OCI-LY3 (cell line): ENCODE measurements at regions not wholly inside any gene's neighbourhood (a gene's known extent, or its start where the extent isn't known, plus 50 kb on each side); places are given as distances from the start of the nearest gene placed in this dataset.

ENCODE experiments used
- EZH2phosphoT487 ChIP-seq: fragments of 200-600 bp; shearing (Covaris generic); IDR thresholded peaks from 2 replicates; pipeline ENCODE4 v1.6.1; 2018; ENCODE audit warnings: antibody characterized with exemption, mixed run types, low read depth
- TF ChIP-seq, protein P1 (sequence below): fragments of 200-600, 300-600 bp; sonication (generic); IDR thresholded peaks from 2 replicates; pipeline ENCODE4 v1.5.1; 2014; ENCODE audit warnings: antibody characterized with exemption, low read length, low read depth

DNA sequence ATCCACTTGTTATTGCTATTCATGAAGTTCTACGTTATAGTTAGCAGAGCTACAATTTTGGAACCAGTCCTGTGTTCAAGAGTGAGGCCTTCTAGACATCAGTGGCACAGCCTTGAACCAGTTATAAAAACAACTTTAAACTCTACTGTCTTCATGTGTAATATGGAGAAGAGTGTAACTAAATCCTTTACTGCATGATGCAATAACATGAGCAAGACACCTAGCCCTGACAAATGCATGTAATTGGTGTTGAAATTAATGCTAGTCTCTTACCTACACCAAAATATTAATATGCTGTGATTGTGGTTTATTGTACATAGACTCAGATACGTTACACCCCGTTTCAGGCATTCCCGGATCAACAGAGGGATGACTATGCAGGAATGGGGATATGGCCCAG lies 654.6 kb downstream of the IRX1 start:
- TF ChIP-seq, protein P1, sequence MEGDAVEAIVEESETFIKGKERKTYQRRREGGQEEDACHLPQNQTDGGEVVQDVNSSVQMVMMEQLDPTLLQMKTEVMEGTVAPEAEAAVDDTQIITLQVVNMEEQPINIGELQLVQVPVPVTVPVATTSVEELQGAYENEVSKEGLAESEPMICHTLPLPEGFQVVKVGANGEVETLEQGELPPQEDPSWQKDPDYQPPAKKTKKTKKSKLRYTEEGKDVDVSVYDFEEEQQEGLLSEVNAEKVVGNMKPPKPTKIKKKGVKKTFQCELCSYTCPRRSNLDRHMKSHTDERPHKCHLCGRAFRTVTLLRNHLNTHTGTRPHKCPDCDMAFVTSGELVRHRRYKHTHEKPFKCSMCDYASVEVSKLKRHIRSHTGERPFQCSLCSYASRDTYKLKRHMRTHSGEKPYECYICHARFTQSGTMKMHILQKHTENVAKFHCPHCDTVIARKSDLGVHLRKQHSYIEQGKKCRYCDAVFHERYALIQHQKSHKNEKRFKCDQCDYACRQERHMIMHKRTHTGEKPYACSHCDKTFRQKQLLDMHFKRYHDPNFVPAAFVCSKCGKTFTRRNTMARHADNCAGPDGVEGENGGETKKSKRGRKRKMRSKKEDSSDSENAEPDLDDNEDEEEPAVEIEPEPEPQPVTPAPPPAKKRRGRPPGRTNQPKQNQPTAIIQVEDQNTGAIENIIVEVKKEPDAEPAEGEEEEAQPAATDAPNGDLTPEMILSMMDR = no peak
- no peak for TF ChIP-seq EZH2phosphoT487
